ENCODE measurements at regions not wholly inside any gene's neighbourhood (a gene's known extent, or its start where the extent isn't known, plus 50 kb on each side); places are given as distances from the start of the nearest gene placed in this dataset.

DNA sequence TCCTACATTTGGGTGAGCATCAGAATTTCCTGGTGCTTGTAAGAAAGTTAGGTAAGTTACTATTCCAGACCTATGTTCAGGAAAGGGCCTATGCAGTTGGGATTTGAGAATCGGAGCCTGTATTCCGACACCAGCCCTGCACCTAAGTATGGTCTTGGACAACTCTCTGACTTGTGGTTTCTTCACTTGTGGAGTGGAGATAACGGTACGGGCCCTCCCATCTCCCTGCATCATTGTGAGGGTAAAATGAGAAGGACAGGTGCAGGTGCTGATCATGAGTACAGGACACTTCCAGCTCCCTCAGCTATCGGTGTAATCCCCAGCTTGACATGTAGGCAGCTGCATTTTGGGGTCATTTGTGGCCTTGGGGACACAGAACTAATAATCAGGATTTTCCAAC is 138.3 kb upstream of the NAMPT start:
- CTCF ChIA-PET (ENCODE audit: low intra/inter-chr PET ratio, low total read pairs) = no interaction called here

More for the DNA sequence above, 138.3 kb upstream of the NAMPT start:
- H3K4me2 ChIP-seq (ENCODE audit: low read depth, low read length) = no peak overlapping the region
- H3K79me2 ChIP-seq (ENCODE audit: insufficient read depth, low read length) = no peaks in the 10 kb centered on the region
- H3K4me1 ChIP-seq (ENCODE audit: insufficient read depth, low read length) = no peaks in the 10 kb centered on the region
- H2AFZ ChIP-seq (ENCODE audit: low read length) = no peak overlapping the region
- TF ChIP-seq AHDC1 (CRISPR knock-in tag; IDR thresholded peaks at IDR 0.05; ENCODE audit: borderline replicate concordance) = no peak
- no peak for TF ChIP-seq CHD4 (IDR thresholded peaks at IDR 0.05; ENCODE audit: borderline replicate concordance, low read length)
- TF ChIP-seq ZNF891 (CRISPR knock-in tag; IDR thresholded peaks at IDR 0.05) = no peak
- TF ChIP-seq TEAD2 (CRISPR knock-in tag; IDR thresholded peaks at IDR 0.05) = no peak
- TF ChIP-seq ZNF556 (CRISPR knock-in tag; IDR thresholded peaks at IDR 0.05; ENCODE audit: borderline replicate concordance) = no peak
- TF ChIP-seq, protein P1, sequence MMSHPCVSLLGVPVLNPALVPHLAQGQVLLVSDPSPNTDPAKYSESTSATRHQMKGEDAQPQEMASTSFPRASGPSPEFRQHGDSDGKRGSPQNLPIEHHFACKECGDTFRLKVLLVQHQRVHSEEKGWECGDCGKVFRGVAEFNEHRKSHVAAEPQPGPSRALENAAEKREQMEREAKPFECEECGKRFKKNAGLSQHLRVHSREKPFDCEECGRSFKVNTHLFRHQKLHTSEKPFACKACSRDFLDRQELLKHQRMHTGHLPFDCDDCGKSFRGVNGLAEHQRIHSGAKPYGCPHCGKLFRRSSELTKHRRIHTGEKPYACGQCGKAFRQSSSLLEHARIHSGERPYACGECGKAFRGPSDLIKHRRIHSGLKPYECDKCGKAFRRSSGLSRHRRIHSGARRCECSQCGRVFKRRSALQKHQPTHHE (CRISPR knock-in tag; IDR thresholded peaks at IDR 0.05; ENCODE audit: borderline replicate concordance) = no peak
- TF ChIP-seq, protein P2, sequence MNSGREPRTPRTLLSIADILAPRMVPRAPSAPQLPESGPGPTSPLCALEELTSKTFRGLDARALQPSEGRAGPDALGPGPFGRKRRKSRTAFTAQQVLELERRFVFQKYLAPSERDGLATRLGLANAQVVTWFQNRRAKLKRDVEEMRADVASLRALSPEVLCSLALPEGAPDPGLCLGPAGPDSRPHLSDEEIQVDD (CRISPR knock-in tag; IDR thresholded peaks at IDR 0.05; ENCODE audit: borderline replicate concordance) = no peak
- TF ChIP-seq TBP (CRISPR knock-in tag; IDR thresholded peaks at IDR 0.05) = no peak
- no peak for TF ChIP-seq ZNF513 (CRISPR knock-in tag; conservative IDR thresholded peaks at IDR 0.05)
- H3K36me3 ChIP-seq (replicated peaks in 1 of 2; ENCODE audit: control insufficient read depth in 1 of 2, insufficient read depth in 2 of 2, low read length in 2 of 2) = no peaks in the 10 kb centered on the region
- WGBS (ENCODE audit: low lambda C conversion rate) = 46% methylated on average over 5 of the region's 5 CpGs
- POLR2A ChIA-PET = no interaction called here
- no peaks in the 10 kb centered on the region for H3K9me3 ChIP-seq (ENCODE audit: low read length)
- in situ Hi-C loops (cut with HindIII; ENCODE audit: extremely low pct_ligation_motif_present, low pct_unique_long_range_greater_than_20kb) (no loop called here), intact Hi-C loops (cut with micrococcal nuclease; ENCODE audit: unreplicated experiment) (no loop called here)
- H3K27me3 ChIP-seq (ENCODE audit: control insufficient read depth in 1 of 2, insufficient read depth in 2 of 2, low read length in 2 of 2) = peaks cover 0 to 19% of the 10 kb centered on the region in 2 experiments; a peak in 1 of 5 replicates
- H3K27ac ChIP-seq (ENCODE audit: extremely low read length, insufficient read depth, low read length) = no peak overlapping the region
- H3K4me3 ChIP-seq (replicated peaks in 1 of 3; ENCODE audit: insufficient read depth in 1 of 3, low read depth in 2 of 3, low read length in 3 of 3) = no peak overlapping the region
- no peak for DNase-seq (ENCODE audit: low spot score)
- no peak for FAIRE-seq
- no peaks in the 10 kb centered on the region for H4K20me1 ChIP-seq (ENCODE audit: insufficient read depth, low read length)
- no TSS peak for BruUV-seq (replicated peaks)
- no peak for ATAC-seq
- no peak overlapping the region for H3K9ac ChIP-seq (ENCODE audit: insufficient read depth, low read depth, low read length)

Measured in HepG2 (cell line).